AG04450 (cell line): ENCODE measurements at regions not wholly inside any gene's neighbourhood (a gene's known extent, or its start where the extent isn't known, plus 50 kb on each side); places are given as distances from the start of the nearest gene placed in this dataset.

Experiments
- CTCF ChIA-PET: fragments of 300-600, 350-600 bp; formaldehyde crosslinking; extraction: SDS; loops from one replicate; lab custom pipeline; 2022; ENCODE audit warnings: antibody characterized with exemption, inconsistent platforms; lab: Charles Lee
- POLR2A ChIA-PET: fragments of 350-600 bp; formaldehyde crosslinking; extraction: SDS; loops from one replicate; lab custom pipeline; 2021; ENCODE audit warnings: antibody characterized with exemption, inconsistent platforms; lab: Yijun Ruan, JAX
- DNase-seq: peaks from one replicate; pipeline ENCODE4 v3.0.0-alpha.2; 2011; ENCODE audit warnings: low read depth, low spot score
- H3K27ac ChIP-seq: one replicate; pipeline ENCODE4 v1.5.1; 2012; ENCODE audit warnings: low read depth, low read length, control low read depth
- H3K27me3 ChIP-seq: one replicate; pipeline ENCODE4 v1.6.0; 2012; ENCODE audit warnings: low read length; ENCODE audit not compliant: control insufficient read depth, insufficient read depth
- H3K4me3 ChIP-seq: 2 replicates; pipeline ENCODE4 v1.5.1; 2011; ENCODE audit warnings: mild to moderate bottlenecking, low read depth, low read length, control low read depth
- H3K9me3 ChIP-seq: 2 replicates; pipeline ENCODE4 v1.5.1; 2012; ENCODE audit warnings: low read length; ENCODE audit not compliant: control insufficient read depth, insufficient read depth
- CTCF ChIP-seq: IDR thresholded peaks from 2 replicates; pipeline ENCODE4 v1.5.1; 2011; ENCODE audit warnings: low read depth, low read length, control low read depth, inconsistent platforms

DNA sequence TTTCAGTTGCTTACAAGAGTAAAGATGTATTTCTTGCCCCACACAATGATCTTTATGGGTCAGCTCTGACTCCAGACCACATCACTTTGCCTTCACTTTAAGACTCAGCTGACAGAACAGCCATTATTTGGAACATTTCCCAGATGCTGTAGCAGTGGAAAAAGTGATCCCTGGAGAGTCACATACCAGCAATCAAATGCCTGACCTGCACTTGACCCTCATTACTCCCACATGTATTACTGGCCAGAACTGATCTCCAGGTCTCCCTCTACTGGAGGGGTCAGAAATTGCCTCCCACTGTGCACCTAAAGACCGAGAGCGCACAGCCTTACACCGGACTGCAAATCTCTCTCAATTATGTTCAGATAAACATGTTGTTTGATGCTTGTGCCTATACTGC is 88.6 kb upstream of the ZNF385D start:
- no peak overlapping the region for H3K27ac ChIP-seq
- no peaks in the 10 kb centered on the region for H3K9me3 ChIP-seq
- DNase-seq, result no peak
- no peaks in the 10 kb centered on the region for H3K27me3 ChIP-seq
- ChIA-PET POLR2A (no interaction called here), CTCF (no interaction called here)
- no peak overlapping the region for H3K4me3 ChIP-seq
- TF ChIP-seq CTCF, result peak; percentile 15

GRCh38 chr3:21847005-21847404 is 96.0 kb upstream of the ZNF385D start:
- no peak overlapping the region for H3K4me3 ChIP-seq
- H3K27me3 ChIP-seq, result no peaks in the 10 kb centered on the region
- H3K9me3 ChIP-seq, result no peaks in the 10 kb centered on the region
- ChIA-PET CTCF (no interaction called here), POLR2A (no interaction called here)
- TF ChIP-seq CTCF, result no peak
- no peak for DNase-seq
- H3K27ac ChIP-seq, result no peak overlapping the region

DNA sequence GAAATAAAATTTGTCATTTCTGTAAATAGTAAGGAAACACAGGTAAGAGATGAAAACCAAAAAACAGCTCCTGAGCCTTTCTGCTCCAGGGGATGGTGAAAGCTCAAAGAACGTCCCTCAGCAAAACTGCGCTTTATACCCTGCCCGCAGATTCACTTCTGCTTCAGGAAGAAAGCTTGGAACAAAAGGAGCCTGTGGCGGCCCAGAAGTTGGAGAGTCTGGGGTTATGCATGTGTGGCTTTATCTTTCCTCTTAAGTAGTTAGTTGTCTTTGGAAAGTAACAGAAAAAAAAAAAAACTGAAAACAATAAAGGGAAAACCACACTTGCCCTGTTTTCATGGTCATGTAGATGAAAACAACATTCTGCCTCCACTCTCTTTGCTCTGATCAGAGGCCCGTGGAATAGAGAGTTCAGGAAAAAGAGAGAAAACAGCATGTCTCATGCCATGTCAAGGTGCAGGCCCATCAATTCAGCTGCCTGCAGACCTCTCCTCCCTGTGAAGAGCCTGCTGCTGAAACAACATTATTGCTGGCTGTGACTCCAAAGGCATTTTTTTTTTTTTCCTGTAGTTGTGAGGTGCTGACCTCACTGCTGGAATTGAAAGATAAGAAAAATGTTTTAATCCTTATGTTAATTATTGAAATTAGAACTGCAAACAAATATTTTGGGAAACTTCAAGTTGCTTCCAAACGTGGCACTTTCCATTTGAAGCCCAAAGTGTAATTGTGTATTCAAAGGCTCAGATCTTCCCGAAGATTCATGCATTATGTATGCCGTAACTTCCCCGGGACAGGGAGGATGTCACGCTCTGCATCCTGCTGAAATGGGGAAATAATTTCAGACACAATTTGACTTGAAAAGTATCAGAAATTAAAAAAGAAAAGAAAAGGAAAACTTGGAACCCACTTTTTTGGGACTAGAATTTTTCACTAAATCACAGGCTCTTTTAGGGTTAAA is 108.4 kb upstream of the ZNF385D start:
- Histone ChIP-seq H3K27me3 (no peaks in the 10 kb centered on the region), H3K9me3 (no peaks in the 10 kb centered on the region), H3K4me3 (no peak overlapping the region), H3K27ac (no peak overlapping the region)
- CTCF ChIA-PET, result interaction anchor here (1.3 kb wide), 1 partner anchor 34 kb away, joined by 3 read pairs; no protein-coding TSS in a partner anchor
- TF ChIP-seq CTCF, result no peak
- POLR2A ChIA-PET, result interaction anchor here (0.6 kb wide), 1 partner anchor 8 kb away, joined by 5 read pairs; no protein-coding TSS in a partner anchor
- DNase-seq, result no peak

DNA sequence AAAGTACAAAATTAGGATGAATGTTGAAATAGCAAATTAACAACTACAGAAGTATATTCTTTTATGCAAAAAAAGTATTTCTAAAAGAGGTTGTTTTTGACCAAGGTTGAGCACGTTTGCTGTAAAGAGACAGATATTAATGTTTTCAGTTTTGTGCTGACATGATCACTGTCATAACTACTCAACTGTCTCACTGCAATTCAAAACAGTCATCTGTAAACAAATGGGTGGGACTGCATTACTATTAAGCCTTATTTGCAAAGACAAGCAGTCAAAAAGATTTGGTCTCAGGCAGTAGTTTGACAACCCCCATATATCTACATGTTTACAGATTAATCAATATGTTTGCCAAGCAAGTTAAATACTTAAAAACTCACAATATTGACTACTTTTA is 109.1 kb upstream of the ZNF385D start:
- no peak for DNase-seq
- POLR2A ChIA-PET, result no interaction called here
- Histone ChIP-seq H3K4me3 (no peak overlapping the region), H3K27ac (no peak overlapping the region), H3K9me3 (no peaks in the 10 kb centered on the region), H3K27me3 (no peaks in the 10 kb centered on the region)
- TF ChIP-seq CTCF, result no peak
- CTCF ChIA-PET, result no interaction called here

DNA sequence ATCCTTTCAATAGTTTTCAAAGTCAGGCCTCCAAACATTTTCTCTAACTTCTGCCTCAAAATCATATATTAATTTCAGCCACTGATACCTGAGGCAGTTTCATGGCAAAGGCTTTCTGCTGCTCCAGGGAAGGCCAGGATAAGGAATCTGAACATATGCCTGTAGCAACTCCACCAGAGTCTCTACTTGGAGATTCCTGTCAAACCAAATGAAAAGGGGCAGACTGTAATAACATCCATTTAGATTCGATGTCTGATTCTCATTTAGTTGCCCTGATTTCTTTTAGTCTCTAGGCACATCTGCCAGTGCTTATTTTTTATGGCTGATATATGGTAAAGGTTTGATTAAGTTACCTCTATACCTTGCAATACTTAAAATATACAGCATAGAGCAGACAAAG is 109.6 kb upstream of the ZNF385D start:
- TF ChIP-seq CTCF, result no peak
- no peak overlapping the region for H3K4me3 ChIP-seq
- ChIA-PET CTCF (no interaction called here), POLR2A (no interaction called here)
- no peak for DNase-seq
- no peaks in the 10 kb centered on the region for H3K27me3 ChIP-seq
- no peak overlapping the region for H3K27ac ChIP-seq
- no peaks in the 10 kb centered on the region for H3K9me3 ChIP-seq
